ENCODE measurements at regions not wholly inside any gene's neighbourhood (a gene's known extent, or its start where the extent isn't known, plus 50 kb on each side); places are given as distances from the start of the nearest gene placed in this dataset.

DNA sequence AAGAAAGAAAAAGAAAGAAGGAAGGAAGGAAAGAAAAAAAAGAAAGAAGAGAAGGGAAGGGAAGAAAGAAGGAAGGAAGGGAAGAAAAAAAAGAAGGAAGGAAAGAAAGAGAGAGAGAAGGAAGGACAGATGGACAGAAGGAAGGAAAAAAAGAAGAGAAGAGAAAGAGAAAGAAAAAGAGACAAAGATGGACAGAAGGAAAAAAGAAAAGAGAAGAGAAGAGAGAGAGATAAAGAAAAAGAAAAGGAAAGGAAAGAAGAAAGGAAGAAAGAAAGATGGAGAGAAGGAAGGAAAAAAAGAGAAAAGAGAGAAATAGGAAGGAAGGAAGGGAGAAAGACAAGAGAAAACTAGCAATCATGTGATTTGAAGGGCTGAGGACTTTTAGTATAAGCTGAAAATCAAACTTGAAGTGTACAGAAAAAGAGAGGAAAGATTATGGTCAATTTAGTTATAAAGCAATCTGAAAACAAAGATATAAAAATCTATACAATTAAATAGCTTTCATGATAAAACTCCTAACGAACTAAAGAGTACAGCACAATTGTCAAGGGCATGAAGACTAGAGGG lies 115.3 kb downstream of the LTN1 start (continued):
- TF ChIP-seq, protein P1, sequence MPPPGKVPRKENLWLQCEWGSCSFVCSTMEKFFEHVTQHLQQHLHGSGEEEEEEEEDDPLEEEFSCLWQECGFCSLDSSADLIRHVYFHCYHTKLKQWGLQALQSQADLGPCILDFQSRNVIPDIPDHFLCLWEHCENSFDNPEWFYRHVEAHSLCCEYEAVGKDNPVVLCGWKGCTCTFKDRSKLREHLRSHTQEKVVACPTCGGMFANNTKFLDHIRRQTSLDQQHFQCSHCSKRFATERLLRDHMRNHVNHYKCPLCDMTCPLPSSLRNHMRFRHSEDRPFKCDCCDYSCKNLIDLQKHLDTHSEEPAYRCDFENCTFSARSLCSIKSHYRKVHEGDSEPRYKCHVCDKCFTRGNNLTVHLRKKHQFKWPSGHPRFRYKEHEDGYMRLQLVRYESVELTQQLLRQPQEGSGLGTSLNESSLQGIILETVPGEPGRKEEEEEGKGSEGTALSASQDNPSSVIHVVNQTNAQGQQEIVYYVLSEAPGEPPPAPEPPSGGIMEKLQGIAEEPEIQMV (tag; conservative IDR thresholded peaks at IDR 0.05; ENCODE audit: low read depth), result no peak
- TF ChIP-seq BDP1 (IDR thresholded peaks at IDR 0.05; ENCODE audit: insufficient read depth, insufficient read length), result no peak

DNA sequence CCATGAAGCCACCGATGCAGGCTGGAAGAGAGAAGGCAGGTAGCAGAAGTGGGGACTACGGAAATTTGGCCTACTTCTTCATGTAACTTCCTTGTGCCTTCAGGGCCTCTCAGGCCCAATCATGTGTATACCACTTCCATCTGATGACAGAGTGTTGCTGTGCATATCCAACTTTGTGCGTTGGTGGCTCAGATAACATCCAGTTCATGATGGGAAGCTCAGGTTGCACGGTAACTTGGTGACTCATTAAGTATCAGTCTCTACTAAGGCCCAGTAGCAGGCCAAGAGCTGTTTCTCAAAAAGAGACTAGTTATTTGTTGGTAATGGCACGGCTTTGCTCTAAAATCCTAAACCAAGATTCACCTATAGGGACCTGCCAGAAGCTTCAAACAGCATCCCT lies 117.6 kb downstream of the LTN1 start:
- no peaks in the 10 kb centered on the region for H3K9me1 ChIP-seq (ENCODE audit: control insufficient read depth, insufficient read depth, low read length)
- no peaks in the 10 kb centered on the region for H3K9me3 ChIP-seq (replicated peaks; ENCODE audit: control insufficient read depth, insufficient read depth, low read depth, low read length)
- FAIRE-seq (no peak), ATAC-seq (peak; percentile 57), DNase-seq (ENCODE audit: extremely low read depth in 1 of 4, low spot score in 3 of 4) (peak in 1 of 4 experiments; percentile 50)
- in situ Hi-C loops (cut with MboI), result no loop called here
- no peaks in the 10 kb centered on the region for H3K27me3 ChIP-seq (ENCODE audit: control insufficient read depth in 2 of 2, insufficient read depth in 2 of 2, low read length in 2 of 2)
- H3K79me2 ChIP-seq (ENCODE audit: control insufficient read depth, insufficient read depth, low read length), result no peaks in the 10 kb centered on the region
- peaks cover 62% of the 10 kb centered on the region for H3K36me3 ChIP-seq (ENCODE audit: control insufficient read depth, insufficient read depth, low read length)
- BruUV-seq (replicated peaks), result no TSS peak
- H3K4me2 ChIP-seq (ENCODE audit: insufficient read depth, low read length), result no peak overlapping the region
- no peaks in the 10 kb centered on the region for H4K20me1 ChIP-seq (replicated peaks; ENCODE audit: control insufficient read depth, insufficient read depth, low read length)
- no peak overlapping the region for H3K9ac ChIP-seq (ENCODE audit: insufficient read depth in 1 of 2, low read depth in 2 of 2, low read length in 2 of 2)
- ChIA-PET CTCF (ENCODE audit: low intra/inter-chr PET ratio) (no interaction called here), POLR2A (interaction anchor here (1.2 to 1.8 kb wide), 2 partner anchors 9 to 11 kb away, joined by 4 to 6 read pairs; a partner anchor contains a TSS)
- no peak overlapping the region for H2AFZ ChIP-seq (ENCODE audit: low read depth, low read length)
- no peak overlapping the region for H3K4me3 ChIP-seq
- intact Hi-C loops (cut with micrococcal nuclease), result no loop called here
- H3K27ac ChIP-seq (ENCODE audit: extremely low read depth, low read depth, low read length), result no peak overlapping the region
- no peaks in the 10 kb centered on the region for H3K4me1 ChIP-seq (replicated peaks in 1 of 2; ENCODE audit: control insufficient read depth in 2 of 2, insufficient read depth in 2 of 2, low read length in 2 of 2)
- 34% methylated on average over 5 of the region's 5 CpGs for WGBS (ENCODE audit: insufficient coverage, low coverage, missing lambda C conversion rate)
- TF ChIP-seq ZNF668 (CRISPR knock-in tag; IDR thresholded peaks at IDR 0.05) (no peak), FOSL1 (tag; conservative IDR thresholded peaks at IDR 0.05) (peak; percentile 58), NCOA2 (IDR thresholded peaks at IDR 0.05; ENCODE audit: partially characterized antibody in 2 of 2) (no peak), KLF10 (CRISPR knock-in tag; IDR thresholded peaks at IDR 0.05) (no peak), SLC30A9 (CRISPR knock-in tag; IDR thresholded peaks at IDR 0.05) (no peak), ELF4 (CRISPR knock-in tag; IDR thresholded peaks at IDR 0.05) (no peak), ATF1 (CRISPR knock-in tag; IDR thresholded peaks at IDR 0.05) (no peak), ATF1 (tag; IDR thresholded peaks at IDR 0.05) (no peak), DPF2 (IDR thresholded peaks at IDR 0.05) (no peak), JUND (IDR thresholded peaks at IDR 0.05; ENCODE audit: borderline replicate concordance, low read depth, low read length) (no peak), JUND (tag; IDR thresholded peaks at IDR 0.05; ENCODE audit: borderline replicate concordance, low read depth, low read length) (peak; percentile 40; the same call in 1 of the 3 replicates), YY1 (IDR thresholded peaks at IDR 0.05; ENCODE audit: borderline replicate concordance in 1 of 3, control insufficient read depth in 1 of 3, extremely low read depth in 1 of 3, insufficient read depth in 3 of 3, insufficient read length in 1 of 3, insufficient replicate concordance in 2 of 3, low read depth in 1 of 3, low read length in 2 of 3) (no peak), CAMTA2 (CRISPR knock-in tag; conservative IDR thresholded peaks at IDR 0.05) (no peak), ZNF561 (CRISPR knock-in tag; conservative IDR thresholded peaks at IDR 0.05) (no peak), SAFB2 (IDR thresholded peaks at IDR 0.05; ENCODE audit: borderline replicate concordance, low read depth, low read length, severe bottlenecking) (no peak)
- TF ChIP-seq, protein P2, sequence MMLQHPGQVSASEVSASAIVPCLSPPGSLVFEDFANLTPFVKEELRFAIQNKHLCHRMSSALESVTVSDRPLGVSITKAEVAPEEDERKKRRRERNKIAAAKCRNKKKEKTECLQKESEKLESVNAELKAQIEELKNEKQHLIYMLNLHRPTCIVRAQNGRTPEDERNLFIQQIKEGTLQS (IDR thresholded peaks at IDR 0.05), result peak; percentile 28
- TF ChIP-seq, protein P2 (CRISPR knock-in tag; conservative IDR thresholded peaks at IDR 0.05), result no peak
- TF ChIP-seq, protein P3, sequence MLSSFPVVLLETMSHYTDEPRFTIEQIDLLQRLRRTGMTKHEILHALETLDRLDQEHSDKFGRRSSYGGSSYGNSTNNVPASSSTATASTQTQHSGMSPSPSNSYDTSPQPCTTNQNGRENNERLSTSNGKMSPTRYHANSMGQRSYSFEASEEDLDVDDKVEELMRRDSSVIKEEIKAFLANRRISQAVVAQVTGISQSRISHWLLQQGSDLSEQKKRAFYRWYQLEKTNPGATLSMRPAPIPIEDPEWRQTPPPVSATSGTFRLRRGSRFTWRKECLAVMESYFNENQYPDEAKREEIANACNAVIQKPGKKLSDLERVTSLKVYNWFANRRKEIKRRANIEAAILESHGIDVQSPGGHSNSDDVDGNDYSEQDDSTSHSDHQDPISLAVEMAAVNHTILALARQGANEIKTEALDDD (IDR thresholded peaks at IDR 0.05), result peak; percentile 80; the same call in 1 of the 2 replicates
